Activated CD4-positive, alpha-beta memory T cell treated with anti-CD3 and anti-CD28 coated beads for 36 hours (primary cell): ENCODE measurements at regions not wholly inside any gene's neighbourhood (a gene's known extent, or its start where the extent isn't known, plus 50 kb on each side); places are given as distances from the start of the nearest gene placed in this dataset.
"Not testable (repeated sequence)": the region's sequence is repeated elsewhere in the genome, so short reads cannot be mapped to it uniquely, and the experiment has no call there.

ENCODE experiments used
- CTCF ChIA-PET: fragments of 350-600 bp; sonication (Branson Sonifier 250); formaldehyde crosslinking; loops from one replicate; lab custom pipeline; 2021; ENCODE audit warnings: antibody characterized with exemption, inconsistent platforms; lab: Charles Lee
- POLR2A ChIA-PET: fragments of 350-600 bp; sonication (Branson Sonifier 250); formaldehyde crosslinking; loops from one replicate; lab custom pipeline; 2021; ENCODE audit warnings: antibody characterized with exemption; lab: Charles Lee
- DNase-seq: peaks from one replicate; pipeline ENCODE4 v3.0.0-alpha.2; 2020
- H3K27ac Mint-ChIP-seq: one replicate; pipeline ENCODE4 v1.8.0; 2021; ENCODE audit warnings: mixed read lengths
- H3K27me3 Mint-ChIP-seq: one replicate; pipeline ENCODE4 v1.8.0; 2021; ENCODE audit warnings: mixed read lengths
- H3K36me3 Mint-ChIP-seq: one replicate; pipeline ENCODE4 v1.8.0; 2021; ENCODE audit warnings: mixed read lengths
- H3K4me1 Mint-ChIP-seq: one replicate; pipeline ENCODE4 v1.8.0; 2021; ENCODE audit warnings: low read depth, mixed read lengths
- H3K4me3 Mint-ChIP-seq: one replicate; pipeline ENCODE4 v1.8.0; 2021; ENCODE audit warnings: mild to moderate bottlenecking, mixed read lengths
- H3K9me3 Mint-ChIP-seq: one replicate; pipeline ENCODE4 v1.8.0; 2021; ENCODE audit warnings: mixed read lengths
- intact Hi-C: fragments of 100-400 bp; cut with micrococcal nuclease; formaldehyde crosslinking; loops from one replicate; pipeline ENCODE4 v1.15.1; 2023

GRCh38 chr11:38577769-38578168 lies 1979.7 kb upstream of the RAG2 start:
- H3K9me3 Mint-ChIP-seq = peaks cover 37% of the 10 kb centered on the region
- intact Hi-C loops = no loop called here
- no peak overlapping the region for H3K27ac Mint-ChIP-seq
- H3K4me3 Mint-ChIP-seq = no peak overlapping the region
- CTCF ChIA-PET = no interaction called here
- no peaks in the 10 kb centered on the region for H3K36me3 Mint-ChIP-seq
- POLR2A ChIA-PET = no interaction called here
- H3K27me3 Mint-ChIP-seq = no peaks in the 10 kb centered on the region
- DNase-seq = no peak
- no peaks in the 10 kb centered on the region for H3K4me1 Mint-ChIP-seq

GRCh38 chr11:38562562-38562961 lies 1964.5 kb upstream of the RAG2 start:
- no peak for DNase-seq
- POLR2A ChIA-PET = no interaction called here
- intact Hi-C loops = no loop called here
- CTCF ChIA-PET = interaction anchor here (0.5 kb wide), 1 partner anchor 311 kb away, joined by 4 read pairs; no protein-coding TSS in a partner anchor
- Mint-ChIP-seq H3K27ac (no peak overlapping the region), H3K4me3 (no peak overlapping the region), H3K27me3 (no peaks in the 10 kb centered on the region), H3K36me3 (no peaks in the 10 kb centered on the region), H3K4me1 (no peaks in the 10 kb centered on the region), H3K9me3 (no peaks in the 10 kb centered on the region)

- H3K36me3 Mint-ChIP-seq = no peaks in the 10 kb centered on the region
- no peak for DNase-seq
- H3K9me3 Mint-ChIP-seq = peaks cover 10% of the 10 kb centered on the region
- ChIA-PET POLR2A (no interaction called here), CTCF (no interaction called here)
- no peak overlapping the region for H3K4me3 Mint-ChIP-seq
- intact Hi-C loops = no loop called here
- H3K27ac Mint-ChIP-seq = no peak overlapping the region
- no peaks in the 10 kb centered on the region for H3K27me3 Mint-ChIP-seq
- H3K4me1 Mint-ChIP-seq = no peaks in the 10 kb centered on the region
Measured at GRCh38 chr11:38553148-38553547, 1955.1 kb upstream of the RAG2 start.

GRCh38 chr11:38547462-38547861 lies 1949.4 kb upstream of the RAG2 start:
- POLR2A ChIA-PET = no interaction called here
- no peak for DNase-seq
- H3K4me3 Mint-ChIP-seq = no peak overlapping the region
- H3K36me3 Mint-ChIP-seq = no peaks in the 10 kb centered on the region
- H3K27me3 Mint-ChIP-seq = no peaks in the 10 kb centered on the region
- no peaks in the 10 kb centered on the region for H3K4me1 Mint-ChIP-seq
- CTCF ChIA-PET = no interaction called here
- intact Hi-C loops = no loop called here
- no peak overlapping the region for H3K27ac Mint-ChIP-seq
- peaks cover 6% of the 10 kb centered on the region for H3K9me3 Mint-ChIP-seq

- CTCF ChIA-PET = no interaction called here
- Mint-ChIP-seq H3K4me3 (no peak overlapping the region), H3K36me3 (no peaks in the 10 kb centered on the region), H3K4me1 (no peaks in the 10 kb centered on the region), H3K9me3 (peaks cover 4% of the 10 kb centered on the region), H3K27ac (no peak overlapping the region), H3K27me3 (no peaks in the 10 kb centered on the region)
- DNase-seq = no peak
- intact Hi-C loops = no loop called here
- POLR2A ChIA-PET = no interaction called here
Measured at GRCh38 chr11:38543986-38544385, 1946.0 kb upstream of the RAG2 start.

GRCh38 chr11:38543311-38543710 lies 1945.3 kb upstream of the RAG2 start:
- H3K4me1 Mint-ChIP-seq = no peaks in the 10 kb centered on the region
- H3K36me3 Mint-ChIP-seq = no peaks in the 10 kb centered on the region
- H3K27me3 Mint-ChIP-seq = no peaks in the 10 kb centered on the region
- intact Hi-C loops = no loop called here
- no peak for DNase-seq
- H3K4me3 Mint-ChIP-seq = no peak overlapping the region
- H3K27ac Mint-ChIP-seq = no peak overlapping the region
- POLR2A ChIA-PET = no interaction called here
- H3K9me3 Mint-ChIP-seq = peaks cover 4% of the 10 kb centered on the region
- CTCF ChIA-PET = no interaction called here

- no peaks in the 10 kb centered on the region for H3K36me3 Mint-ChIP-seq
- ChIA-PET POLR2A (no interaction called here), CTCF (no interaction called here)
- peaks cover 17% of the 10 kb centered on the region for H3K9me3 Mint-ChIP-seq
- H3K27me3 Mint-ChIP-seq = no peaks in the 10 kb centered on the region
- no peak overlapping the region for H3K4me3 Mint-ChIP-seq
- intact Hi-C loops = no loop called here
- no peaks in the 10 kb centered on the region for H3K4me1 Mint-ChIP-seq
- DNase-seq = no peak
- no peak overlapping the region for H3K27ac Mint-ChIP-seq
Measured at GRCh38 chr11:38538866-38539680, 1941.0 kb upstream of the RAG2 start.

GRCh38 chr11:38530226-38530625 lies 1932.2 kb upstream of the RAG2 start:
- H3K9me3 Mint-ChIP-seq = peaks cover 26% of the 10 kb centered on the region
- ChIA-PET POLR2A (no interaction called here), CTCF (no interaction called here)
- H3K27me3 Mint-ChIP-seq = no peaks in the 10 kb centered on the region
- no peak for DNase-seq
- no peaks in the 10 kb centered on the region for H3K36me3 Mint-ChIP-seq
- intact Hi-C loops = no loop called here
- no peaks in the 10 kb centered on the region for H3K4me1 Mint-ChIP-seq
- H3K27ac Mint-ChIP-seq = no peak overlapping the region
- H3K4me3 Mint-ChIP-seq = no peak overlapping the region

GRCh38 chr11:38524945-38525344 lies 1926.9 kb upstream of the RAG2 start:
- CTCF ChIA-PET = no interaction called here
- no peak overlapping the region for H3K27ac Mint-ChIP-seq
- H3K27me3 Mint-ChIP-seq = no peaks in the 10 kb centered on the region
- POLR2A ChIA-PET = no interaction called here
- no peak for DNase-seq
- H3K4me1 Mint-ChIP-seq = no peaks in the 10 kb centered on the region
- H3K4me3 Mint-ChIP-seq = no peak overlapping the region
- intact Hi-C loops = no loop called here
- H3K36me3 Mint-ChIP-seq = no peaks in the 10 kb centered on the region
- peaks cover 31% of the 10 kb centered on the region for H3K9me3 Mint-ChIP-seq

GRCh38 chr11:38517991-38518390 lies 1920.0 kb upstream of the RAG2 start:
- H3K27me3 Mint-ChIP-seq = no peaks in the 10 kb centered on the region
- no peaks in the 10 kb centered on the region for H3K4me1 Mint-ChIP-seq
- no peak overlapping the region for H3K27ac Mint-ChIP-seq
- no peak for DNase-seq
- POLR2A ChIA-PET = no interaction called here
- H3K36me3 Mint-ChIP-seq = no peaks in the 10 kb centered on the region
- intact Hi-C loops = no loop called here
- CTCF ChIA-PET = no interaction called here
- H3K4me3 Mint-ChIP-seq = no peak overlapping the region
- H3K9me3 Mint-ChIP-seq = peaks cover 11% of the 10 kb centered on the region

- H3K4me3 Mint-ChIP-seq, H3K27me3 Mint-ChIP-seq, CTCF ChIA-PET, DNase-seq, H3K27ac Mint-ChIP-seq, intact Hi-C loops, H3K36me3 Mint-ChIP-seq, H3K4me1 Mint-ChIP-seq, H3K9me3 Mint-ChIP-seq, POLR2A ChIA-PET: not testable (repeated sequence)
Measured at GRCh38 chr11:38512830-38513229, 1914.8 kb upstream of the RAG2 start.

- H3K4me1 Mint-ChIP-seq = no peaks in the 10 kb centered on the region
- H3K4me3 Mint-ChIP-seq = no peak overlapping the region
- no peaks in the 10 kb centered on the region for H3K27me3 Mint-ChIP-seq
- H3K9me3 Mint-ChIP-seq = peaks cover 9% of the 10 kb centered on the region
- DNase-seq = no peak
- H3K36me3 Mint-ChIP-seq = no peaks in the 10 kb centered on the region
- intact Hi-C loops = no loop called here
- POLR2A ChIA-PET = no interaction called here
- no peak overlapping the region for H3K27ac Mint-ChIP-seq
- CTCF ChIA-PET = no interaction called here
Measured at GRCh38 chr11:38510041-38510440, 1912.0 kb upstream of the RAG2 start.

- peaks cover 20% of the 10 kb centered on the region for H3K9me3 Mint-ChIP-seq
- no peaks in the 10 kb centered on the region for H3K27me3 Mint-ChIP-seq
- no peaks in the 10 kb centered on the region for H3K4me1 Mint-ChIP-seq
- H3K36me3 Mint-ChIP-seq = no peaks in the 10 kb centered on the region
- no peak overlapping the region for H3K27ac Mint-ChIP-seq
- no peak for DNase-seq
- H3K4me3 Mint-ChIP-seq = no peak overlapping the region
- POLR2A ChIA-PET = no interaction called here
- intact Hi-C loops = no loop called here
- CTCF ChIA-PET = no interaction called here
Measured at GRCh38 chr11:38503876-38504275, 1905.8 kb upstream of the RAG2 start.
